ENCODE measurements at regions not wholly inside any gene's neighbourhood (a gene's known extent, or its start where the extent isn't known, plus 50 kb on each side); places are given as distances from the start of the nearest gene placed in this dataset.
A peak's percentile ranks its signal among the peaks of the same experiment; 100 is the strongest.

DNA sequence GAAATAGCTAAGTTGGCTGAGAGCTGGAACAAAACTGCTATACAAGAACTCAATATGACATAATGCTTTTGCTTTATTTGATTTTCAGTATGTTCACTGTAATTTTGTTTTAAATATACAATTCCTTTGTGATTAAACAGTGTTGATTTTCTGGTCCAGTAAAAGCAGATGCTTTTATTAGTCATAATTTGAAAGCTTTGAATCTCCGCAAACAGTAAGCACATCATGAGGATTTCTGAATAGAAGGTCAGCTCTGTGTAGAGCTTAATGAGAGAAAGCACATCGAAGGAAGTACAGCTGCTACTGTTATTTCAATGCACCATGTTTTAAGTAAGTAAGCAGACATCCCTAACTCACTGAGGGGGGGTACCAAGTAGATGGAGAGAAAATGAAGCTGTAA lies 701.3 kb upstream of the ACO1 start:
- H3K4me3 Mint-ChIP-seq = peak overlapping the region in 1 of 3 experiments; percentile 12
- no peaks in the 10 kb centered on the region for H3K9me3 Mint-ChIP-seq
- H3K36me3 Mint-ChIP-seq (ENCODE audit: low read depth) = no peaks in the 10 kb centered on the region
- TF ChIP-seq, protein P1, sequence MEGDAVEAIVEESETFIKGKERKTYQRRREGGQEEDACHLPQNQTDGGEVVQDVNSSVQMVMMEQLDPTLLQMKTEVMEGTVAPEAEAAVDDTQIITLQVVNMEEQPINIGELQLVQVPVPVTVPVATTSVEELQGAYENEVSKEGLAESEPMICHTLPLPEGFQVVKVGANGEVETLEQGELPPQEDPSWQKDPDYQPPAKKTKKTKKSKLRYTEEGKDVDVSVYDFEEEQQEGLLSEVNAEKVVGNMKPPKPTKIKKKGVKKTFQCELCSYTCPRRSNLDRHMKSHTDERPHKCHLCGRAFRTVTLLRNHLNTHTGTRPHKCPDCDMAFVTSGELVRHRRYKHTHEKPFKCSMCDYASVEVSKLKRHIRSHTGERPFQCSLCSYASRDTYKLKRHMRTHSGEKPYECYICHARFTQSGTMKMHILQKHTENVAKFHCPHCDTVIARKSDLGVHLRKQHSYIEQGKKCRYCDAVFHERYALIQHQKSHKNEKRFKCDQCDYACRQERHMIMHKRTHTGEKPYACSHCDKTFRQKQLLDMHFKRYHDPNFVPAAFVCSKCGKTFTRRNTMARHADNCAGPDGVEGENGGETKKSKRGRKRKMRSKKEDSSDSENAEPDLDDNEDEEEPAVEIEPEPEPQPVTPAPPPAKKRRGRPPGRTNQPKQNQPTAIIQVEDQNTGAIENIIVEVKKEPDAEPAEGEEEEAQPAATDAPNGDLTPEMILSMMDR (IDR thresholded peaks at IDR 0.05; ENCODE audit: unreplicated experiment in 3 of 3) = no peak
- H3K4me1 Mint-ChIP-seq = peaks cover 16% of the 10 kb centered on the region
- H3K27ac Mint-ChIP-seq = peak overlapping the region in 2 of 3 experiments; percentile 43 to 59
- no peaks in the 10 kb centered on the region for H3K27me3 Mint-ChIP-seq (ENCODE audit: low read depth)

DNA sequence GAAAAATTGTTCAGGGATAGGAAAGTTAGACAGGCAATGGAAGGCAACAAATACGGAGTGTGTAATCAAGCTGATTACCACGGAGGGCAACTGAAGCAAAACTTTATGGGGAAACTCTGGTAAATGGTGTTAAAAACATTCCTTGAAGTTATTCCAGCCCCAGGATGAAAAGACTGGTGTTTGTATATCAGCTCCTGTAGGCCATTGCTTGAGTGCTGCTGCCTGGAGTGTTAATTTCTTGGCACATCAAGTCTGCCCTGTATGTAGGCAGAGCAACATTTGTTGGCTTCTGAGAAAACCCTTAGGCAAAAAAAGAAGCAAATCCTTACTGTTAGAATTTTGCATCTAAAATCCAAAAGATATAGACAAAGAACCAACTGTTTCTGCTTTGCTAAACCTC lies 686.5 kb upstream of the ACO1 start:
- Mint-ChIP-seq H3K27me3 (ENCODE audit: low read depth) (no peaks in the 10 kb centered on the region), H3K9me3 (no peaks in the 10 kb centered on the region), H3K4me3 (no peak overlapping the region), H3K4me1 (no peaks in the 10 kb centered on the region), H3K27ac (no peak overlapping the region), H3K36me3 (ENCODE audit: low read depth) (no peaks in the 10 kb centered on the region)
- TF ChIP-seq, protein P1 (IDR thresholded peaks at IDR 0.05; ENCODE audit: unreplicated experiment in 3 of 3) = no peak

DNA sequence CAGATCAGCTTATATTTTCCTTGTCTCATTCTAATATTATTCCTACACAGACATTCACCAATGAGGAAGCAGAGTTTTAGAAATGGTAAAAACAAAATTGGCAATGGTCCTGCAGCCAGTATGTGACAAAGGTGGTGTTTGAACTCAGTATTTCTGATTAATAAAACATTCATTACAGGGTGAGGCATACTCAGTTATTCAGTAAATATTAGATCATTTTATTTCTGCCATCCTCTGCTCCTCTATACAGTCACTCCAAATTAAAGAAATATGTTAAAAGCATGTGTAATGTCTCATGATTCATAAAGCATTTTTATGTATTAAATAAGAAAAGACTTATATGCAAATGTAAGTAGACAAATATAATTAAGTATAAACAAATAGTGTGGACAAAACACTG lies 684.6 kb upstream of the ACO1 start:
- no peaks in the 10 kb centered on the region for H3K27me3 Mint-ChIP-seq (ENCODE audit: low read depth)
- no peaks in the 10 kb centered on the region for H3K4me1 Mint-ChIP-seq
- TF ChIP-seq, protein P1 (IDR thresholded peaks at IDR 0.05; ENCODE audit: unreplicated experiment in 3 of 3) = no peak
- H3K27ac Mint-ChIP-seq = no peak overlapping the region
- no peaks in the 10 kb centered on the region for H3K9me3 Mint-ChIP-seq
- H3K4me3 Mint-ChIP-seq = no peak overlapping the region
- H3K36me3 Mint-ChIP-seq (ENCODE audit: low read depth) = no peaks in the 10 kb centered on the region

DNA sequence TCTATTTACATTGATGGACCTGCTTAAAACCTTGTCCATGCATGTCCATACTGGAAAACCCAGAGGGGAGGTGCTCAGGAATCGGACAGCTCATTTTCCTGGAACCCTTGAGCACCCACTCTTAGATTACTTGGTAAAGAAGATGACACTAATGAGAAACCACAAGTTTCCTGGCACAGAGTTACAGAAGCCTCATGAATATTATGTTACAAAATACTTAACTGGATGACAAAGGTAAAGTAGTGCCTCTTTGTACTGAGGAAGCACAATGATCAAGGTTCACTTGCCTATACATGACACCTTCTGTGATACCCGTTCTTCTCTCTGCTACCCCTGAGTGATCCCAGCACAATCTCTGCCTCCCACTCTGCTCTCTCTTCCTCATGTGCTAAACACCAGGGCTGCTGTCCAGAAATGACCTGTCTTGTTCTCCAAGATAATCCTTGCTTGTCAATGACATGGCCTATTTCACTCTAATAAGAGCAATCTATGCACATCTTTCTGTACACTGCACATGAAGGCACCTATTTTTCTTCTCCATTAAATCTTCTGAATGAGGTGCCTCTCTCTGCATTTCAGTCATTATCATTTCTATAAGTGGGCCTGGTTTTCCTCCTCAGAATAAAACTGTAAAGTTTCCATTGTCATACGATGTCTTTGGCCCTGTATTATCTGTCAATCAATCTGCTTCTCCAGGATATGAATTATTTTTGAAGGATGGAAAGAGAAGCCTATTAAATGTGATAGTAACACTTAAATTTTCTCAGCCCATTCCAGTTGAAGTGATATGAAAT lies 684.0 kb upstream of the ACO1 start:
- Mint-ChIP-seq H3K36me3 (ENCODE audit: low read depth) (no peaks in the 10 kb centered on the region), H3K9me3 (no peaks in the 10 kb centered on the region), H3K27me3 (ENCODE audit: low read depth) (no peaks in the 10 kb centered on the region), H3K4me3 (no peak overlapping the region), H3K27ac (no peak overlapping the region), H3K4me1 (no peaks in the 10 kb centered on the region)
- TF ChIP-seq, protein P1 (IDR thresholded peaks at IDR 0.05; ENCODE audit: unreplicated experiment in 3 of 3) = no peak

- Mint-ChIP-seq H3K9me3 (peaks cover 3% of the 10 kb centered on the region), H3K4me1 (no peaks in the 10 kb centered on the region), H3K27me3 (ENCODE audit: low read depth) (no peaks in the 10 kb centered on the region), H3K4me3 (no peak overlapping the region), H3K36me3 (ENCODE audit: low read depth) (no peaks in the 10 kb centered on the region), H3K27ac (no peak overlapping the region)
- TF ChIP-seq, protein P1 (IDR thresholded peaks at IDR 0.05; ENCODE audit: unreplicated experiment in 3 of 3) = no peak
Observed at GRCh38 chr9:31702957-31703356, 681.5 kb upstream of the ACO1 start.

- Mint-ChIP-seq H3K9me3 (no peaks in the 10 kb centered on the region), H3K27ac (peak overlapping the region in 2 of 3 experiments; percentile 19 to 20), H3K4me1 (peaks cover 13% of the 10 kb centered on the region), H3K36me3 (ENCODE audit: low read depth) (no peaks in the 10 kb centered on the region), H3K4me3 (no peak overlapping the region), H3K27me3 (ENCODE audit: low read depth) (no peaks in the 10 kb centered on the region)
- TF ChIP-seq, protein P1 (IDR thresholded peaks at IDR 0.05; ENCODE audit: unreplicated experiment in 3 of 3) = no peak
Observed at GRCh38 chr9:31715250-31715649, 669.2 kb upstream of the ACO1 start.
